Hepatocyte (in vitro differentiated cells): ENCODE measurements at regions not wholly inside any gene's neighbourhood (a gene's known extent, or its start where the extent isn't known, plus 50 kb on each side); places are given as distances from the start of the nearest gene placed in this dataset.

Experiments used
- CTCF ChIP-seq: fragments of 200-600 bp; sonication (generic); IDR thresholded peaks from 2 replicates; pipeline ENCODE4 v1.5.1; 2016; ENCODE audit warnings: antibody characterized with exemption, mild to moderate bottlenecking; ENCODE audit not compliant: poor library complexity
- EZH2 ChIP-seq: fragments of 200-600 bp; sonication (generic); IDR thresholded peaks from 2 replicates; pipeline ENCODE4 v1.6.1; 2016; ENCODE audit warnings: antibody characterized with exemption, mild to moderate bottlenecking, borderline replicate concordance
- EZH2phosphoT487 ChIP-seq: fragments of 200-600 bp; sonication (generic); IDR thresholded peaks from one replicate; pipeline ENCODE4 v1.6.1; 2018; ENCODE audit warnings: antibody characterized with exemption, mild to moderate bottlenecking, low read depth, moderate library complexity; ENCODE audit not compliant: unreplicated experiment, severe bottlenecking

- TF ChIP-seq CTCF = no peak
- TF ChIP-seq EZH2 = no peak
- TF ChIP-seq EZH2phosphoT487 = no peak
Measured at GRCh38 chr12:88298014-88298682, 156.0 kb downstream of the TMTC3 start.
